ENCODE measurements at regions not wholly inside any gene's neighbourhood (a gene's known extent, or its start where the extent isn't known, plus 50 kb on each side); places are given as distances from the start of the nearest gene placed in this dataset.
"Not testable (repeated sequence)": the region's sequence is repeated elsewhere in the genome, so short reads cannot be mapped to it uniquely, and the experiment has no call there.

DNA sequence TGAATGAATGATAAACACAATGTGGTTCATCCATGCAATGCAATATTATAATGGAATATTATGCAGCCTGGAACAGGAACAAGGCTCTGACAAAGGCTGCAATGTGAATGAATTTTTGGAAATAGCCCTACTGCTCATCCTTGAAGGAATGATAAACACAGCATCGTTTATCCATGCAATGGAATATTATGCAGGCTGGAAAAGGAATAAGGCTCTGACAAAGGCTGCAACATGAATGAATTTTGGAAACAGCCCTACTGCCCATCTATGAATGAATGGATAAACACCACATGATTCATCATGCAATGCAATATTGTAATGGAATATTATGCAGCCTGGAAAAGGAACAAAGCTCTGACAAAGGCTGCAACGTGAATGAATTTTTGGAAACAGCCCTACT lies 159.4 kb downstream of the CRLF2 start:
- DNase-seq: no peak

DNA sequence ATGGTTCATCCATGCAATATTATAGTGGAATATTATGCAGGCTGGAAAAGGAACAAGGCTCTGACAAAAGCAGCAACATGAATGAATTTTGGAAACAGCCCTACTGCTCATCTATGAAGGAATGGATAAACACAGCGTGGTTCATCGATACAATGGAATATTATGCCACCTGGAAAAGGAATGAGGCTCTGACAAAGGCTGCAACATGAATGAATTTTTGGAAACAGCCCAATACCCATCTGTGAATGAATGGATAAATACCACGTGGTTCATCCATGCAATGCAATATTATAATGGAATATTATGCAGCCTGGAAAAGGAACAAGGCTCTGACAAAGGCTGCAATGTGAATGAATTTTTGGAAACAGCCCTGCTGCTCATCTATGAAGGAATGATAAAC lies 160.4 kb downstream of the CRLF2 start:
- DNase-seq: no peak

DNA sequence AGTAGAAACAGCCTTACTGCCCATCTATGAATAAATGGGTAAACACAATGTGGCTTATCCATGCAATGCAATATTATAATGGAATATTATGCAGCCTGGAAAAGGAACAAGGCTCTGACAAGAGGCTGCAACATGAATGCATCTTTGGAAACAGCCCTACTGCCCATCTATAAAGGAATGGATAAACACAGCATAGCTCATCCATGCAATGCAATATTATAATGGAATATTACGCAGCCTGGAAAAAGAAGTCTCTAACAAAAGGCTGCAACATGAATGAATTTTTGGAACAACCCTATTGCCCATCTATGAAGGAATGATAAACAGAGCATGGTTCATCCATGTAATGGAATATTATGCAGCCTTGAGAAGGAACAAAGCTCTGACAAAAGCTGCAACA lies 161.0 kb downstream of the CRLF2 start:
- no peak for DNase-seq

DNA sequence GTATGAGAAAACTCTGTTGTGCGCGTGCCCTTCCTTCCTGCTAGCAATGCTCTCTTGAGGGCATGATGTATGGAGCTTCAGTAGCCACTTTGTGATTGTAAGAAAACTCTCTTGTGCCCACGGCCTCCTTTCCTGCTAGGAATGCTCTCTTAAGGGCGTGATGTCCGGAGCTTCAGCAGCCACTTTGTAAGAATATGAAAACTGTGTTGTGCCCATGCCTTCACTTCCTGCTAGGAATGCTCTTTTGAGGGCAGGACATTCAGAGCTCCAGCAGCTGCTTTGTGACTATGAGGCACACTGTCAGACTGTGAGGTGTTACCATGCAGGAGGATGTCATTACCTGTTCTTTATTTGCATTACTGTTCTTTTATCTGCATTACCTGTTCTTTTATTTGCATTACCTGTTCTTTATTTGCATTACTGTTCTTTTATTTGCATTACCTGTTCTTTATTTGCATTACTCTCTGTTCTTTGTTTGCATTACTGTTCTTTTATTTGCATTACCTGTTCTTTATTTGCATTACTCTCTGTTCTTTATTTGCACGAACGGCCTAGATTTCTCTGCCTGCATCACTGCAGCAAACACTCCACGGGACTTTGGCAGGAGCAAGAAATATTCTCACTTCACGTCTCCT lies 166.7 kb downstream of the CRLF2 start:
- DNase-seq: no peak

DNA sequence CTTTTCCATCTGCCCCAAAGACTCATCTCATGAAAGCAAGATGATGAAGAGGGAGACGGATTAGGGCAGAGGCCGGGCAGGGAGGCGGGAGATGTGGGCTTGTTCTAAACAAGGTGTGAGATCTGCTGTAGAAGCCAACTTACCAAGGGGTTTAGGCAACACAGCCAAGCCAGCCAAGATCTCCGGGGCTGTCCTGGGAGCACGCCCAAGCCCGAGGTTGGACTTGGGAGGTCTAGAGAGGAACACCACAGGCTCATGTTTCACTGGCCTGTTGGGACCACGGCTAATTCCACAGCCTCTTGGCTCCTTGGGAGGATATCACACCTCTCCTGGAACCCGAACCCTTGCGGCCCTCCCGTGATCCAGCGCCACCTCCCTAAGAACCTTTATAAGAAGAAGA lies 171.4 kb downstream of the CRLF2 start:
- DNase-seq: no peak

DNA sequence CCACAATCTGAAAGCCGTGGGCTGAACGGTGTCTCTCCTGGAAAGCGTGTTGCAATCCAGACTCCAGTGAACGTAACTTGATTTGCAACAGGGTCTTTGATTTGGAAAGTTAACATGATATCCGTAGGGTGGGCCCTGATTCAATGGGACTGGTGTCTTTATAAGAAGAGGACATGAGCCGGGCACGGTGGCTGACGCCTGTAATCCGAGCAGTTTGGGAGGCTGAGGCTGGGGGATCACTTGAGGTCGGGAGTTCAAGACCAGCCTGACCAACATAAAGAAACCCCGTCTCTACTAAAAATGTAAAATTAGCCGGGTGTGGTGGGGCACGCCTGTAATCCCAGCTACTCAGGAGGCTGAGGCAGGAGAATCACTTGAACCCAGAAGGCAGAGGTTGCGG lies 176.5 kb downstream of the CRLF2 start:
- DNase-seq: not testable (repeated sequence)

DNA sequence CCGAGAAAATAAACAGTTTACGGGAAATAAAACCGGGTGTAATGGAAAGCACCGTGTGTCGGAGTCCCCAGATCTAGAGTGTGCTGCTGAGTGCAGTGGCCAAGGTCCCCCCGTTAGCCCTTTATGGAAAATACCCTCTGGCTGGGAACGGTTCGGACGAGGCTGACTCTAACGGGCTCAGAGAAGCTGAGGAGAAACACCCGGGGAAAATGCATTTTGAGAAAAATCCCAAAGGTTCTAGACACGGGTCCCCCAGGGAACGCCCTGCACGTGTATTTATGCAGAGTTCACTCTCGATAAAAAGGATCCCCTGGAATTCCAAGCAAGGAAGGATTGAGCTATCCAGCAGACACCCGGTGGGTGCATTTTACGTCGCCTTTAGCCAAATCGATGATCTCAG lies 177.2 kb downstream of the CRLF2 start:
- DNase-seq: no peak

DNA sequence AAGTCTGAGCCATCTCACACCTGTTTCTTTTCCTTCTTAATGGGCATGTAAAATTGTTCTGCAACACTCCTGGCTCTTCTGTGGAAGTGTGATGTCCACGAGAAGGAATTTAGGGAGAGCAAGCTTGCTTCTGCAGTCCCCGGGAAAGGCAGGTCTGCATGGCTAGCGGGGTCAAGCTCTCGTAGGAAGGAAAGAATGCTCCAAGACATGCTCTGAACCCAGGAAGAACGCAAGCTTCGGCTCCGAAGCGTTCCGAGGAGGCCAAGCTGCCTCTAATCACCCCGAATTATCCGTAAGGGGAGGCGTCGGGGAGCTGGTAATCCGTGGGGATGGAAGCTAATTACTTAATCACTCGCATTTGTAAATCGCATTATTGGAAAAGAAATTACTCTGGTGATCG lies 177.7 kb downstream of the CRLF2 start:
- no peak for DNase-seq

DNA sequence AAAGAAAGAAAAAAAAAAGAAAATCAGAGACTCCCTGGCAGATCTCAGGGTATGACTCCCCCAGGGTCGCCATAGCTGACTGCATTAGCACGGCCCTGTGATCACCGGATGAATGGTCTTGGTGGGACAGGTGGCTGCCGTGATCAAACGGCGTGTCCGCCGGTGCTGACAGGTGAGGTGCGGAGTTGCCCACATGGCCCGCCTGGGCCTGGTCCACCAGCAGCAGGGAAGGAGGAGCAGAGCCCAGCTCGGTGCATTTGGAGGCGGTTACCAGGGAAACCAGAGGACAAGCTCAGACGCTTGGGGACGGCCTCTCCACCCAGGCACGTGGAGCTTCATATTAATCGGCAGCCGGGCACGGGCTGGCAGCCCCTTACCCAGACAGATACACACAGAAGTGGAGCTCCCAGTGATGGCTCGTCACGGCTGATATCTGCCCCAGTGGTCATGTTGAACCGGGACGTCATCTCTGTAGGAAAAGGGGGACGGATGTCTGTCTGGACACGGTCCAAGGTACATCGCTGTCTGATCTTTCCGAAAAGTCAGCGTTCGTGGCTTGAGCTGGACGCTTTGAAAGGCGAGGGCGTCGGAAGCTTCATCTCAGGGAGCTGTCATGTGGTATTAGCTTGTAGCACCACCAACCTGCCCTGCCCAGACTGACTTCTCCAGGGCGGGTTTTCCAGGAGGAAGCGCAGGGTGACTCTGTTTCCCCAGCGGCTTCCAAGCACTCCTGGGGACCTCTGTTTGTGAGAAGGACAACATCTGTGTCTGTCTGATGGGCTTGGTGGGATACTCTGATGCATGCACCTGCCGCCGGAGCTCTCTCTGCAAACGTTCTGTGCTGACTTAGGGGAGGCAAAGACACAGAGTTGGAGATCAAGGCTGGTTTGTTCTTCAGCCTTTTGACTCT lies 180.7 kb downstream of the CRLF2 start:
- DNase-seq: no peak

DNA sequence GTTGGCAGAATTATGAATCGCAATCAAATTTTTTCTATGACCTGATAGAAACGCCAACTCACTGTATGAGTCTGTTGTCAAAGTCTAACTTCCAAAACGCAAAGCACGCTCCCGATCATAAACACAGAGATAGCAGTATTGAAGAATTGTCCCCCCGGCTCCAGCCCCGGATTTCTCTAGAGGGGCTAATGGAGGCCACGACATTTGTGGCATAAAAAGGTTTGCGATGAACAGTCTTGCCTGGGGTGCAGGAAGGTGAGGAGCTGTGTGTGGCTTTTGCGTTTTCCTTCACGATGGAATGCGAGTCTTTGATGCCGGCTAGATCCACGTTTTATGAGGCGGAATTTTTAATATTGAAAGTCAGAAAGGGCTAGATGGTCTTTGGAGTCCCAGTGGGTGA lies 183.0 kb downstream of the CRLF2 start:
- no peak for DNase-seq

DNA sequence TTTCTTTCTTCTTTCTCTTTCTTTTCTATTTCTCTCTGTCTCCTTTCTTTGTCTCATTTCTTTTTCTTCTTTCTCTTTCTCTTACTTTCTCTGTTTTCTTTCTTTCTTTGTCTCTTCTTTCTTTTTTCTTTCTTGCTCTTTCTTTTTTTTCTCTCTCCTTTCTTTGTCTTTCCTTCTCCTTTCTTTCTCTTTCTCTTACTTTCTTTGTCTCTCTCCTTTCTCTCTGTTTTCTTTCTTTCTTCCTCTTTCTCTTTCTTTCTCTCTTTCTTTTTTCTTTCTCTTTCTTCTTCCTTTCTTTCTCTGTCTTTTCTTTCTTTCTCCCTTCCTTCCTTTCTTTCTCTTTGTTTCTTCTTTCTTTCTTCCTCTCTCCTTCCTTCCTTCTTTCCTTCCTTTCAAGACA lies 184.8 kb downstream of the CRLF2 start:
- no peak for DNase-seq

DNA sequence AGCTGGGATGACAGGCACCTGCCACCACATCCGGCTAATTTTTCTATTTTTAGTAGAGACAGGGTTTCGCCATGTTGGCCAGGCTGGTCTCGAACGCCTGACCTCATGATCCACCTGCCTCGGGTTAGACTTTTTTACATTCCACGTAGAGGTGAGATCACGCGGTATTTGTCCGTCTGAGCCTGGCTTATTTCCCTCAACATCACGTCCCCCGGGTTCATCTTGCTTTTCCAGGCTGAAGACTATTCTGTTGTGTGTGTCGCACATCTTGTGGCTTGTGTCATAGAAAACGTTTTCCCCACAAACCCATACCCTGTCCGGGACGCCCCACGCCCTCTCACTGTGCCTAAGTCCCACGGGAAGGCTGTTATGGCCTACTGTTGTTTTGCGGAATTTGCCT lies 185.3 kb downstream of the CRLF2 start:
- DNase-seq: no peak

DNA sequence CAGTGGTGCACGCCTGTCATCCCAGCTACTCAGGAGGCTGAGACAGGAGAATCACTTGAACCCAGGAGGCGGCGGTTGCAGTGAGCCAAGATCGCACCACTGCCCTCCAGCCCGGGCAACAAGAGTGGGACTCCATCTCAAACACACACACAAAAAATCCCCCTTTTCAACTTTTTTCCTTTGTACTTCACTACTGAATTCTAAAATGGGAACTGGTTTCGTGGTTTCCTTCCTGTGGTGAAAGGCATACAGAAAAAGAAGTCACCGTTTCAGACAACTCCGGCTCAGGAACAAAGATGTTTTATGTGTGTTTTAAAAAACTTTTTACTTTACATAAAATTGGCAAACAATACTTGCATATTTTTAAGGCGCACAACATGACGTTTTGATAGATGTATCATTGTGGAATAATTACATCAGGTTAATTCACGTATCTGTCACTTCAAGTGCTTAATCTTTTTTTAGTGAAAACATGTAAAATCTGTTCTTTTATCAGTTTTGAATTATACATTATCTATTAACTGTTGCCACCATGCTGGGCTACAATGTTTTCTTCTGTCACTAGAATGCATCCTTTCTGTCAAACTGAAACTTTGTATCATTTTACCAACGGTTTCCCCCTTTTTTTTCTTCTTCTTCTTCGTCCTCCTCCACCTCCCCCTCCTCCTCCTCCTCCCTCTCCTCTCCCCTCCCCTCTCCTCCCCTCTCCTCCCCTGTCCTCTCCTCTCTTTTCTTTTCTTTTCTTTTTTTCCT lies 186.0 kb downstream of the CRLF2 start:
- no peak for DNase-seq

DNA sequence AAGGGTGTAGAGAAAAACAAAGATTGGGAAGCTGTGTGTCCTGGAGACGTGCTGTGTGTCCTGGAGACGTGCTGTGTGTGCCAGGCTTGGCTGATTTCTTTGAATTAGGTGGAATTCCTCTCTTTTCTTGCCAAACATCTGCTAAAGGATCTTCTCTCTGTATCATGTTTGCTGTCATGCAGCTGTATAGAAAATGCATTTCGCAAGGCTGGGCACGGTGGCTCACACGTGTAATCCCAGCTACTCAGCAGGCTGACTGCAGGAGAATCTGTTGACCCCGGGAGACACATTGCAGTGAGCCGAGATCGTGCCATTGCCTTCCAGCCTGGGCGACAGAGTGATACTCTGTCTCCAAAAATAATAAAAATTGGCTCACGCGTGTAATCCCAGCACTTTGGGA lies 187.0 kb downstream of the CRLF2 start:
- no peak for DNase-seq

DNA sequence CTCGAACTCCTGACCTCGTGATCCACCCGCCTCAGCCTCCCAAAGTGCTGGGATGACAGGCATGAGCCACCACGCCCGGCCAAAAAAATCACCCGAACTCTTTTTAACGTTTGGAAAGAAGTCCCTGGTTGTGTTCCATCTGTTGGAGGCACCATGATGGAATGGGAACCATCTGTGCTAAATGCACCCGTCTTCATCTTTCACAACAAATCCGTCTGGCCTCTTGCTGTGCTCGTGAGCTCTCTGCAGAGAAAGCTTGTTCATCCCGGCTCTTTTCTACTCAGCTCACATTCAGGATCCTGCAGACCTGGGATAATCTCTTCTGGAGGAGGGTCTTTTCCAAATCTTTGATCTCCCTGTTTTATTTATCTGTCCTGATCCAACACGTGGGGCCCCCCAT lies 188.8 kb downstream of the CRLF2 start:
- DNase-seq: no peak

DNA sequence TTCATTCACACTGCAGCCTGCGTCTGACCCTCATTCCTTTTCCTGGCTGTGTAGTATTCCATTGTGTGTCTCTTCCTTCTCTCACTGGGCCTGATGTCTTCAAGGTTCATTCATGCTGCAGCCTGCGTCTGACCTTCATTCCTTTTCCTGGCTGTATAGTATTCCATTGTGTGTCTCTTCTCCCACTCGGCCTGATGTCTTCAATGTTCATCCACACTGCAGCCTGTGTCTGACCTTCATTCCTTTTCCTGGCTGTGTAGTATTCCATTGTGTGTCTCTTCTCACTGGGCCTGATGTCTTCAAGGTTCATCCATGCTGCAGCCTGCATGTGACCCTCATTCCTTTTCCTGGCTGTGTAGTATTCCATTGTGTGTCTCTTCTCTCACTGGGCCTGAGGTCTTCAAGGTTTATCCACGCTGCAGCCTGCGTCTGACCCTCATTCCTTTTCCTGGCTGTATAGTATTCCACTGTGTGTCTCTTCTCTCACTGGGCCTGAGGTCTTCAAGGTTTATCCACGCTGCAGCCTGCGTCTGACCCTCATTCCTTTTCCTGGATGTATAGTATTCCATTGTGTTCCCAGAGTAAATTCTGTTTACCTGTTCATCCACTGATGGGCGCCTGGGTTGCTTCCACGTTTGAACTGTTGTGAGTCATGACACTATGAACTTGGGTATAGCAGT lies 191.0 kb downstream of the CRLF2 start:
- not testable (repeated sequence) for DNase-seq

DNA sequence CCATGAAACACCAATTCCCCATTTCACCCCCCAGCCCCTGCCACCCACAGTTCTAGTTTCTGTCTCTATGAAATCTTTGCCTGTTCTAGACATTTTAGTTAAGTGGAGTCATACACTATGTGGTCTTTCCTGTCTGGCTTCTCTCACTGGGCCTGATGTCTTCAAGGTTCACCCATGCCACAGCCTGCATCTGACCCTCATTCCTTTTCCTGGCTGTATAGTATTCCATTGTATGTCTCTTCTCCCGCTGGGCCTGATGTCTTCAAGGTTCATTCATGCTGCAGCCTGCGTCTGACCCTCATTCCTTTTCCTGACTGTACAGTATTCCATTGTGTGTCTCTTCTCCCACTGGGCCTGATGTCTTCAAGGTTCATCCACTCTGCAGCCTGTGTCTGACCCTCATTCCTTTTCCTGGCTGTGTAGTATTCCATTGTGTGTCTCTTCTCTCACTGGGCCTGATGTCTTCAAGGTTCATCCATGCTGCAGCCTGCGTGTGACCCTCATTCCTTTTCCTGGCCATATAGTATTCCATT lies 191.7 kb downstream of the CRLF2 start:
- DNase-seq: no peak

DNA sequence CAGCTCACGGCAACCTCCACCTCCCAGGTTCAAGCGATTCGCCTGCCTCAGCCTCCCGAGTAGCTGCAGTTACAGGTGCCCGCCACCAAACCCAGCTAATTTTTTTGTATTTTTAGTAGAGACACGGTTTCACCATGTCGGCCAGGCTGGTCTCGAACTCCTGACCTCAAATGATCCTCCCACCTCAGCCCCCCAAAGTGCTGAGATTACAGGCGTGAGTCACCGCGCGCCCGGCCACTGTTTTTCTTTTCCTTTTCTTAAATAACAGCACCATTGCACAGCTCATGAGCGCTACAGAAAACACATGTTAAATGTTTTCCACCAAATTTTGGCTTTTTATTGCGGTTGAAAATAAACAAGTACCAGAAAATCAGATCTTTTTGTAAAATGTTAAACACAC lies 195.5 kb downstream of the CRLF2 start:
- not testable (repeated sequence) for DNase-seq

DNA sequence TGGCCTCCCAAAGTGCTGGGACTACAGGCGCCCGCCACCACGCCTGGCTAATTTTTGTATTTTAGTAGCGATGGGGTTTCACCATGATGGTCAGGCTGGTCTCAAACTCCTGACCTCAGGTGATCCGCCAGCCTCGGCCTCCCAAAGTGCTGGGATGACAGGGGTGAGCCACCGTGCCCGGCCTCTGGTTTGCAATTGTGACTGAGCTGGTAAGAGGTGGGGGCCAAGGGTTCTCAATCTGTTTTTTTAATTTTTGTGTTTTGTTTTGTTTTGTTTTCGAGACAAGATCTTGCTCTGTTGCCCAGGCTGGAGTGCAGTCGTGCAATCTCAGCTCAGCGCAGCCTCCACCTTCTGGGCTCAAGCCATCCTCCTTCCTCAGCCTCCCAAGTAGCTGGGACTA lies 196.2 kb downstream of the CRLF2 start:
- not testable (repeated sequence) for DNase-seq

DNA sequence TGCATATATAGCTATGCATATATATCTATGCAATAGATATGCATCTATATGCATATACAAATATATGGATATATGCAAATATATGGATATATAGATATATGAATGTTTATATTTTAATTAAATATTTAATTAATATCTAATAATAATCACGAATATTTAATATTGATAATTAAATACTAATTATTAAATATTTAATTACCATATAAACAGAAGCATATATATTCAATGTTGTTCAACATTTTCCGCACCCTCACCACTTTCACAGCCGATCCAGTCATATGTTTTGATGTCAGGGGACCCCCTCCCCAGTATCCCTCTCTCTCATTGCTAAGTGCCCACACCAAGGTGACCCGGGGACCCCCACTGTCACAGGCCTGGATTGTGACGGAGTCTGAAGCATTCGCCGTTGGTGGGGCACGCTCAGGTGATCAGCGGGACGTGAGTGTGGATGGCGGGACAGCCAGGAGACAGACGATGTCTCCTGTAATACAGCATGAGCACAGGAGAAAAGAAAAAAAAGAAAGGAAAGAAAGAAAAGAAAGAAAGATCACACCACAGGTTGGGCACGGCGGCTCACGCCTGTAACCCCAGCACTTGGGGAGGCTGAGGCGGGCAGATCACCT lies 199.7 kb downstream of the CRLF2 start:
- DNase-seq: no peak

DNA sequence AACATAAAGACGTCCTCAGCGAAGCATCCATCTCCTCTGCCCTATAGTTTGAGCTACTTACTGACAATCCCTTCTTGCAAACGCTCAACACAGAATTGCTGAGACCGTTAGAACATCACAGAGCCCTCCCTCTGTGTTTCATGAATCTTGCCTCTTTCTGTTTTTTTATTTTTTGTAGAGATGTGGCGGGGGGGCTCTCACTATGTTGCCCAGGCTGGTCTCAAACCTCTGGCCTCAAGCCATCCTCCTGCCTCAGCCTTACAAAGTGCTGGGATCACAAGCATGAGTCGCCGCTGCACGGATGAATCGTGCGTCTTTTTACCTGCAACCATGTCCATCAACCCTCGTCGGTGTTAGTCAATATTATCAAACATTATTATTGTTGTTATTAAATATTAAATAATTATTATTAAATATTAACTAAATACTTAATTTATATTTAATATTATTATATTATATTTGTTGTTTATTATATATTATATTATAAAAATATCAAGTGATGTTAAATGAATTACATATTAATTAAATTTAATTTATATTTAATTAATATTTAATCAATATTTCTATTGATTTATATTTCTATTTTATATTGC lies 200.7 kb downstream of the CRLF2 start:
- DNase-seq: no peak

DNA sequence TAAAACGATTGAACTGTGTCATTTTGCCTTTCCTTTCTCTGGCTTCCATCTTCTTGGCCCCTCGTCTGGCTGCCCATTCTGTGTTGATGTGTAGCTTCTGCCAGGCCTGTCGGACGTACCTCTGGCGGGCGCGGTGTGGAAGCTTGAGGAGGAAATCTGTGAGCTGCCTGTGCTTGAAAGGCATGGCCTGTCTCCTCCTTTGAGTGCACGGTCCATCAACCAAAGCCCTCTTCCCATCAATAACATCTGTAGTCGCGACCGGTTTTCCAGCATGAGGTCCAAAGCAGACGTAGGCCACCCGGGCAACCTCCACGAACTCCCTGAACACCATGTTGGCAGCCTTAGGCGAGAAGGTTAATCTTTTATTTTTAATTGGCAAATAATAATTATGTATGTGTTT lies 202.7 kb downstream of the CRLF2 start:
- no peak for DNase-seq

Measured in activated CD8-positive, alpha-beta memory T cell treated with anti-CD3 and anti-CD28 coated beads, Interleukin-2, amount 50 U/mL, for 48 hours (primary cell).